ENCODE measurements at regions not wholly inside any gene's neighbourhood (a gene's known extent, or its start where the extent isn't known, plus 50 kb on each side); places are given as distances from the start of the nearest gene placed in this dataset.
A peak's percentile ranks its signal among the peaks of the same experiment; 100 is the strongest.

GRCh38 chr2:3968736-3969135 is 265.4 kb downstream of the DCDC2C start:
- TF ChIP-seq CTCF (IDR thresholded peaks at IDR 0.05; ENCODE audit: insufficient read depth, missing control alignments) = no peak
- DNase-seq (ENCODE audit: insufficient read length, low spot score) = no peak
- FAIRE-seq = no peak

DNA sequence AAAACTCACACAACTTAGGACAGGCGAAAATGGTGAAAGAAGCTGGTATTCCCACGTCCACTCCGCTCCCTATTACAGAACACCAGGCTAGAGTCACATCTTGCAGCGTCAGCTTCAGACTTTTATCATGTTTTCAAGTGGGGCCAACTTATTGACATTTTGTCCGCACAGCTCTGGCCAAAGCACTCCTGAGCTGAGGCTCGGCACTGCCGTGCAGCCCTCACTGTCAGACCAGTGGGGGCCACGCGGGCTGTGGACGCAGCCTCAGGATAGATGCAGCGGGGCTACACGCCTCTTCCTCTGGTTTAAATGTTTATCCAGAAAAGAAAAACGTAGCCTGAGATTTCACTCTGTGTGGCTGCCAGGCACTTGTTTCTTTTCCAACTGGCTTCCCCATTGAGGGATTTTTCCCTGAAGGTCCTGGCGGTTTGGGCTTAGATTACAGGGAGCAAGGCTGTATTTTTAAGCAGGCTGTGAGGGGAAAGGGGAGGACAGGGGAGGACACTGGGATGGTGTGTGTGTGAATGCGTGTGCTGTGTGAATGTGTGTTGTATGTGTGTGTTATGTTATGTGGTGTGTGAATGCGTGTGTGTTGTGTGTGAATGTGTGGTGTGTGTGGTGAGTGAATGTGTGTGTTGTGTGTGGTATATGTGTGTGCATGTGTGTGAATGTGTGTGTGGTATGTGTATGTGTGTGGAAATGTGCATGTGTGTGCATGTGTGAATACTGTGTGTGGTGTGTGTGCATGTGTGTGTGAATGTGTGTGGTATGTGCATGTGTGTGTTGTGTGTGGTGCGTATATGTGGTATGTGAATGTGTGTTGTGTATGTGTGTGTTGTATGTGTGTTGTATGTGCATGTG is 267.6 kb downstream of the DCDC2C start:
- no peak for FAIRE-seq
- no peak for DNase-seq (ENCODE audit: insufficient read length, low spot score)
- no peak for TF ChIP-seq CTCF (IDR thresholded peaks at IDR 0.05; ENCODE audit: insufficient read depth, missing control alignments)

DNA sequence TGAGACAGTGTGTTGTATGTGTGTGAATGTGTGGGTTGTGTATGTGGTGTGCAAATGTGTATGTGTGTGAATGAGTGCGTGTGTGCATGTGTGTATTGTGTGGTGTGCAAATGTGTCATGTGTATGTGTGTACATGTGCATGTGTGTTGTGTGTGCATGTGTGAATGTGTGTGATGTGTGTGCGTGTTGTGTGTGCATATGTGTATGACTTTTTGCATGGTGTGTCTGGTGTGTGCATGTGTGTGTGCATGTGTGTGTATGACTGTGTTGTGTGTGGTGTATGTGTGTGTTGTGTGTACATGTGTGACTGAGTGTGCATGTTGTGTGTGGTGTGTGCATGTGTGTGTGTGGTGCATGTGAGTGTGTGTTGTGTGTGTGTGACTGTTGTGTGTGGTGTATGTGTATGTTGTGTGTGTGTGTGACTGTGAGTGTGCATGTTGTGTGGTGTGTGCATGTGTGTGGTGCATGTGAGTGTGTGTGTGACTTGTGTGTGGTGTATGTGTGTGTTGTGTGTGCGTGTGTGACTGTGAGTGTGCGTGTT is 268.3 kb downstream of the DCDC2C start:
- no peak for DNase-seq (ENCODE audit: insufficient read length, low spot score)
- no peak for TF ChIP-seq CTCF (IDR thresholded peaks at IDR 0.05; ENCODE audit: insufficient read depth, missing control alignments)
- peak; percentile 69 for FAIRE-seq

DNA sequence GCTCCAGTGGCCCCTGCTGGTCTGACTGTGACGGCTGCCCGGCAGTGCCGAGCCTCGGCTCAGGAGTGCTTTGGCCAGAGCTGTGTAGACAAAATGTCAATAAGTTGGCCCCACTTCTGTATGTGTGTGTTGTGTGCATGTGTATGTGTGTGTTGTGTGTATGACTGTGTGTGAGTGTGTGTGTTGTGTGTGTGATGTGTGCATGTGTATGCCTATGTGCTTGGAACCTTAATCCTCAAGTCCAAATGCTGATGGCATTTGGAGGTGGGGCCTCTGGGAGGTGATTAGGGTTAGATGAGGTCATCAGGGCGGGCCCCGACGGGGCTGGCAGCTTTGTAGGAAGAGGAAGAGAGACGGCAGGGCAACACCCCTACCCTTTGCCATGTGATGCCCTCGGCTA is 269.0 kb downstream of the DCDC2C start:
- no peak for DNase-seq (ENCODE audit: insufficient read length, low spot score)
- TF ChIP-seq CTCF (IDR thresholded peaks at IDR 0.05; ENCODE audit: insufficient read depth, missing control alignments) = no peak
- no peak for FAIRE-seq

DNA sequence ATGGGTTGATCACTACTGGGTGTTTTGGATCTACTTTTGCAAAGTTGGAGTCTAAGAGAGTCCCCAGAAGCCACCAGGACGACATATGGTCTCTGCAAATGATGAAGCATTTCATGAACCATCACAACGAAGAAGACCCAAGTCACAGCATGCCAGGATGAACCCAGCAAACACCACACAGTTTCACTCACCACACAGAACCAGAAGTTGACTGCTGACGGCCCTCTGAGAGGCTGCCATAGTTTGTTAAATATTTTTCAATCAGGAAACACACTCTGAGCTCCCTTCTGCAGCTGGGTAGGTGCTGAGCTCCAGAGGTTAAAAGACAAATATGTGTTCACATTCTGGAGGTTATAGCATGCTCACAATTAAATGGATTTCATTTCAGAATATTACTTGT is 271.4 kb downstream of the DCDC2C start:
- TF ChIP-seq CTCF (IDR thresholded peaks at IDR 0.05; ENCODE audit: insufficient read depth, missing control alignments) = no peak
- DNase-seq (ENCODE audit: insufficient read length, low spot score) (no peak), FAIRE-seq (no peak)

- TF ChIP-seq CTCF (IDR thresholded peaks at IDR 0.05; ENCODE audit: insufficient read depth, missing control alignments) = no peak
- no peak for FAIRE-seq
- DNase-seq (ENCODE audit: insufficient read length, low spot score) = no peak
Measured at GRCh38 chr2:3981446-3981987, 278.1 kb downstream of the DCDC2C start.

- DNase-seq (ENCODE audit: insufficient read length, low spot score) (no peak), FAIRE-seq (no peak)
- TF ChIP-seq CTCF (IDR thresholded peaks at IDR 0.05; ENCODE audit: insufficient read depth, missing control alignments) = no peak
Measured at GRCh38 chr2:3982160-3982559, 278.8 kb downstream of the DCDC2C start.

All from D721Med (cell line).